Esophagus squamous epithelium (tissue), 4 donors: ENCODE measurements at regions not wholly inside any gene's neighbourhood (a gene's known extent, or its start where the extent isn't known, plus 50 kb on each side); places are given as distances from the start of the nearest gene placed in this dataset.

ENCODE experiments used
- POLR2A ChIP-seq, 4 donors: fragments of 450-650 bp; IDR thresholded peaks; one replicate each; pipeline ENCODE4 v1.6.1; 2017; ENCODE audit warnings: antibody characterized with exemption in 4 of 4, mild to moderate bottlenecking in 4 of 4, moderate library complexity in 3 of 4
- TF ChIP-seq, protein P1 (sequence below), 6 experiments: fragments of 450-650 bp in 4 of 6; fragments of 200-600 bp in 2 of 6; sonication (generic) in 2 of 6; IDR thresholded peaks; one replicate each; pipeline ENCODE4 v1.5.1; 2016 to 2019; ENCODE audit warnings: antibody characterized with exemption in 6 of 6, mild to moderate bottlenecking in 4 of 6, moderate library complexity in 4 of 6

- TF ChIP-seq, protein P1, sequence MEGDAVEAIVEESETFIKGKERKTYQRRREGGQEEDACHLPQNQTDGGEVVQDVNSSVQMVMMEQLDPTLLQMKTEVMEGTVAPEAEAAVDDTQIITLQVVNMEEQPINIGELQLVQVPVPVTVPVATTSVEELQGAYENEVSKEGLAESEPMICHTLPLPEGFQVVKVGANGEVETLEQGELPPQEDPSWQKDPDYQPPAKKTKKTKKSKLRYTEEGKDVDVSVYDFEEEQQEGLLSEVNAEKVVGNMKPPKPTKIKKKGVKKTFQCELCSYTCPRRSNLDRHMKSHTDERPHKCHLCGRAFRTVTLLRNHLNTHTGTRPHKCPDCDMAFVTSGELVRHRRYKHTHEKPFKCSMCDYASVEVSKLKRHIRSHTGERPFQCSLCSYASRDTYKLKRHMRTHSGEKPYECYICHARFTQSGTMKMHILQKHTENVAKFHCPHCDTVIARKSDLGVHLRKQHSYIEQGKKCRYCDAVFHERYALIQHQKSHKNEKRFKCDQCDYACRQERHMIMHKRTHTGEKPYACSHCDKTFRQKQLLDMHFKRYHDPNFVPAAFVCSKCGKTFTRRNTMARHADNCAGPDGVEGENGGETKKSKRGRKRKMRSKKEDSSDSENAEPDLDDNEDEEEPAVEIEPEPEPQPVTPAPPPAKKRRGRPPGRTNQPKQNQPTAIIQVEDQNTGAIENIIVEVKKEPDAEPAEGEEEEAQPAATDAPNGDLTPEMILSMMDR (IDR thresholded peaks at IDR 0.05): no peak
- TF ChIP-seq POLR2A (IDR thresholded peaks at IDR 0.05): no peak
Measured at GRCh38 chr7:124179641-124180040, 146.8 kb upstream of the TMEM229A start.
